ENCODE measurements at regions not wholly inside any gene's neighbourhood (a gene's known extent, or its start where the extent isn't known, plus 50 kb on each side); places are given as distances from the start of the nearest gene placed in this dataset.

- Histone ChIP-seq H3K27me3 (ENCODE audit: control insufficient read depth, extremely low read depth, insufficient read depth, low read length) (no peaks in the 10 kb centered on the region), H3K4me1 (ENCODE audit: control insufficient read depth, extremely low read depth, insufficient read depth, low read length) (no peaks in the 10 kb centered on the region), H3K9me1 (ENCODE audit: control insufficient read depth, extremely low read depth, insufficient read depth, low read length) (no peaks in the 10 kb centered on the region), H3K9me3 (ENCODE audit: control insufficient read depth, low read depth, low read length) (no peaks in the 10 kb centered on the region), H3K9ac (ENCODE audit: control insufficient read depth, extremely low read depth, insufficient read depth, low read length) (no peak overlapping the region), H3K4me3 (ENCODE audit: control insufficient read depth in 2 of 3, extremely low read depth in 1 of 3, insufficient read depth in 2 of 3, low read depth in 1 of 3, low read length in 3 of 3) (no peak overlapping the region), H3K4me2 (ENCODE audit: control insufficient read depth, extremely low read depth, insufficient read depth, low read depth, low read length) (no peak overlapping the region), H3K36me3 (ENCODE audit: control insufficient read depth in 2 of 2, extremely low read depth in 1 of 2, insufficient read depth in 2 of 2, low read length in 2 of 2) (no peaks in the 10 kb centered on the region), H3K79me2 (ENCODE audit: control insufficient read depth, insufficient read depth, low read length) (no peaks in the 10 kb centered on the region), H2AFZ (ENCODE audit: control insufficient read depth, low read length) (no peak overlapping the region), H3K27ac (ENCODE audit: control insufficient read depth, insufficient read depth, low read length) (no peak overlapping the region), H4K20me1 (ENCODE audit: control insufficient read depth, extremely low read depth, insufficient read depth, low read length) (no peaks in the 10 kb centered on the region)
- no peak for FAIRE-seq
- no peak for DNase-seq (ENCODE audit: low read depth, low spot score)
- dilution Hi-C loops (cut with MboI; ENCODE audit: extremely low pct_ligation_motif_present, low sequenced_read_pairs): no loop called here
- TF ChIP-seq EZH2 (IDR thresholded peaks at IDR 0.05; ENCODE audit: low read length) (no peak), CTCF (optimal IDR thresholded peaks at IDR 0.05 in 1 of 3, IDR thresholded peaks at IDR 0.05 in 1 of 3, conservative IDR thresholded peaks at IDR 0.05 in 1 of 3; ENCODE audit: extremely low read depth in 1 of 3, insufficient read depth in 2 of 3, low read length in 3 of 3) (no peak)
These were observed 1003.1 kb upstream of the GBE1 start for GRCh38 chr3:82764521-82764920.

GRCh38 chr3:82761858-82762257, 1000.4 kb upstream of the GBE1 start:
- TF ChIP-seq CTCF (optimal IDR thresholded peaks at IDR 0.05 in 1 of 3, IDR thresholded peaks at IDR 0.05 in 1 of 3, conservative IDR thresholded peaks at IDR 0.05 in 1 of 3; ENCODE audit: extremely low read depth in 1 of 3, insufficient read depth in 2 of 3, low read length in 3 of 3) (no peak), EZH2 (IDR thresholded peaks at IDR 0.05; ENCODE audit: low read length) (no peak)
- Histone ChIP-seq H3K27ac (ENCODE audit: control insufficient read depth, insufficient read depth, low read length) (no peak overlapping the region), H3K9me1 (ENCODE audit: control insufficient read depth, extremely low read depth, insufficient read depth, low read length) (no peaks in the 10 kb centered on the region), H3K36me3 (ENCODE audit: control insufficient read depth in 2 of 2, extremely low read depth in 1 of 2, insufficient read depth in 2 of 2, low read length in 2 of 2) (no peaks in the 10 kb centered on the region), H3K79me2 (ENCODE audit: control insufficient read depth, insufficient read depth, low read length) (no peaks in the 10 kb centered on the region), H2AFZ (ENCODE audit: control insufficient read depth, low read length) (no peak overlapping the region), H4K20me1 (ENCODE audit: control insufficient read depth, extremely low read depth, insufficient read depth, low read length) (no peaks in the 10 kb centered on the region), H3K4me3 (ENCODE audit: control insufficient read depth in 2 of 3, extremely low read depth in 1 of 3, insufficient read depth in 2 of 3, low read depth in 1 of 3, low read length in 3 of 3) (no peak overlapping the region), H3K27me3 (ENCODE audit: control insufficient read depth, extremely low read depth, insufficient read depth, low read length) (no peaks in the 10 kb centered on the region), H3K4me1 (ENCODE audit: control insufficient read depth, extremely low read depth, insufficient read depth, low read length) (no peaks in the 10 kb centered on the region), H3K9me3 (ENCODE audit: control insufficient read depth, low read depth, low read length) (no peaks in the 10 kb centered on the region), H3K4me2 (ENCODE audit: control insufficient read depth, extremely low read depth, insufficient read depth, low read depth, low read length) (no peak overlapping the region), H3K9ac (ENCODE audit: control insufficient read depth, extremely low read depth, insufficient read depth, low read length) (no peak overlapping the region)
- dilution Hi-C loops (cut with MboI; ENCODE audit: extremely low pct_ligation_motif_present, low sequenced_read_pairs): no loop called here
- FAIRE-seq (no peak), DNase-seq (ENCODE audit: low read depth, low spot score) (no peak)

Measured in keratinocyte (primary cell).